HepG2 (cell line): ENCODE measurements at regions not wholly inside any gene's neighbourhood (a gene's known extent, or its start where the extent isn't known, plus 50 kb on each side); places are given as distances from the start of the nearest gene placed in this dataset.

Experiments used
- BHLHE40 ChIP-seq: IDR thresholded peaks from 2 replicates; pipeline ENCODE4 v1.6.1; 2011; ENCODE audit warnings: low read length, improper control_type of control experiment
- CEBPZ ChIP-seq: IDR thresholded peaks from 2 replicates; pipeline ENCODE4 v1.6.1; 2012; ENCODE audit warnings: low read length, improper control_type of control experiment
- CTCF ChIP-seq: sonication (generic); formaldehyde crosslinking; IDR thresholded peaks from 2 replicates; pipeline ENCODE4 v1.5.0; 2020; ENCODE audit warnings: mild to moderate bottlenecking, missing genetic modification reagents, moderate library complexity
- ELF1 ChIP-seq: sonication (generic); formaldehyde crosslinking; IDR thresholded peaks from 2 replicates; pipeline ENCODE4 v1.4.0; 2020; ENCODE audit warnings: missing genetic modification reagents
- ELK4 ChIP-seq: sonication (generic); formaldehyde crosslinking; IDR thresholded peaks from 2 replicates; pipeline ENCODE4 v1.9.0; 2021; ENCODE audit warnings: missing genetic modification reagents, borderline replicate concordance
- IRF1 ChIP-seq: sonication (generic); formaldehyde crosslinking; IDR thresholded peaks from 2 replicates; pipeline ENCODE4 v1.4.0; 2020; ENCODE audit warnings: low read depth, mild to moderate bottlenecking, missing genetic modification reagents
- MYC ChIP-seq: sonication (generic); formaldehyde crosslinking; IDR thresholded peaks from 2 replicates; pipeline ENCODE4 v1.9.0; 2021; ENCODE audit warnings: missing genetic modification reagents, borderline replicate concordance
- NCOA5 ChIP-seq: sonication (generic); formaldehyde crosslinking; IDR thresholded peaks from 2 replicates; pipeline ENCODE4 v1.4.0; 2020; ENCODE audit warnings: missing genetic modification reagents
- SIN3A ChIP-seq: IDR thresholded peaks from 2 replicates; pipeline ENCODE4 v1.6.1; 2011; ENCODE audit warnings: low read depth, mild to moderate bottlenecking, control low read depth, low read length, borderline replicate concordance
- SMC3 ChIP-seq: IDR thresholded peaks from 2 replicates; pipeline ENCODE4 v1.6.1; 2011; ENCODE audit warnings: low read length, improper control_type of control experiment
- STAT5B ChIP-seq: sonication (generic); formaldehyde crosslinking; IDR thresholded peaks from 2 replicates; pipeline ENCODE4 v1.4.0; 2020; ENCODE audit warnings: missing genetic modification reagents
- U2AF1 ChIP-seq: fragments of 200-400 bp; formaldehyde crosslinking; optimal IDR thresholded peaks from 2 replicates; pipeline ENCODE3; 2017; ENCODE audit warnings: mild to moderate bottlenecking, low read depth, low read length
- ZBTB33 ChIP-seq: sonication (generic); formaldehyde crosslinking; IDR thresholded peaks from 2 replicates; pipeline ENCODE4 v1.4.0; 2020; ENCODE audit warnings: missing genetic modification reagents
- ZNF652 ChIP-seq: IDR thresholded peaks from 2 replicates; pipeline ENCODE4 v1.6.1; 2016; ENCODE audit warnings: low read depth, borderline replicate concordance

GRCh38 chr11:130554241-130555055 lies 106.0 kb downstream of the ADAMTS15 start:
- TF ChIP-seq MYC (CRISPR knock-in tag) (no peak), CTCF (CRISPR knock-in tag) (no peak), U2AF1 (no peak), IRF1 (CRISPR knock-in tag) (no peak), SIN3A (no peak), ZNF652 (CRISPR knock-in tag) (no peak), ELK4 (CRISPR knock-in tag) (no peak), STAT5B (CRISPR knock-in tag) (no peak), ZBTB33 (no peak), SMC3 (no peak), CEBPZ (no peak), NCOA5 (CRISPR knock-in tag) (no peak), ELF1 (no peak), BHLHE40 (no peak)
